T-helper 2 cell treated with Interferon-gamma antibody and Interleukin-4, amounts not matched to agents 5 μg/mL and 100 μg/mL, for 36 hours (primary cell): ENCODE measurements at regions not wholly inside any gene's neighbourhood (a gene's known extent, or its start where the extent isn't known, plus 50 kb on each side); places are given as distances from the start of the nearest gene placed in this dataset.

Source experiments
- DNase-seq: peaks from one replicate; pipeline ENCODE4 v3.0.0; 2021; ENCODE audit warnings: low spot score
- H3K27ac Mint-ChIP-seq: one replicate; pipeline ENCODE4 v1.8.0; 2021; ENCODE audit warnings: mild to moderate bottlenecking, mixed read lengths
- H3K27me3 Mint-ChIP-seq: one replicate; pipeline ENCODE4 v1.8.0; 2021; ENCODE audit warnings: low read depth, mixed read lengths
- H3K36me3 Mint-ChIP-seq: one replicate; pipeline ENCODE4 v1.8.0; 2021; ENCODE audit warnings: low read depth, mixed read lengths
- H3K4me1 Mint-ChIP-seq: one replicate; pipeline ENCODE4 v1.8.0; 2021; ENCODE audit warnings: low read depth, mixed read lengths
- H3K4me3 Mint-ChIP-seq: one replicate; pipeline ENCODE4 v1.8.0; 2022; ENCODE audit warnings: mild to moderate bottlenecking, moderate library complexity, mixed read lengths
- H3K9me3 Mint-ChIP-seq: one replicate; pipeline ENCODE4 v1.8.0; 2021; ENCODE audit warnings: mixed read lengths

DNA sequence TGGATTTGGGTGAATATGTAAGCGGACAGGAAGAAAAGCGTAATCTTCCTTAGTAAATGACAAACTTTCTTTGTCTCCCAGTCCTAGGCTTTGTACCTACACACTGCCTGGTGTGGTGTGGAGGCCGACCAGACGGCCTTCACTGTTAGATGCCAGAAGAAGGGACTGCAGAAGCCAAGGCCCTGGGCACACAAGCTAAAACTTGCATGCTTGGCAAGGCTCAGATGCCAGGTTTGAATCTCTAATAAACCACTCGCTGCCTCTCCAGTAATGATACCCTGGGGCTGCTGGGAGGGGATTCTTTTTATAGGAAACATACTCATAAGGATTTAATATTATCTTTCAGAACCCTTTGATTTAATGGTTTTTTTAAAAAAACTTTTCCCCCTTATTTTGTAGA lies 263.8 kb downstream of the PTPRC start:
- H3K27me3 Mint-ChIP-seq, result no peaks in the 10 kb centered on the region
- peaks cover 56% of the 10 kb centered on the region for H3K36me3 Mint-ChIP-seq
- peaks cover 40% of the 10 kb centered on the region for H3K4me1 Mint-ChIP-seq
- no peak for DNase-seq
- H3K27ac Mint-ChIP-seq, result no peak overlapping the region
- H3K4me3 Mint-ChIP-seq, result no peak overlapping the region
- no peaks in the 10 kb centered on the region for H3K9me3 Mint-ChIP-seq

DNA sequence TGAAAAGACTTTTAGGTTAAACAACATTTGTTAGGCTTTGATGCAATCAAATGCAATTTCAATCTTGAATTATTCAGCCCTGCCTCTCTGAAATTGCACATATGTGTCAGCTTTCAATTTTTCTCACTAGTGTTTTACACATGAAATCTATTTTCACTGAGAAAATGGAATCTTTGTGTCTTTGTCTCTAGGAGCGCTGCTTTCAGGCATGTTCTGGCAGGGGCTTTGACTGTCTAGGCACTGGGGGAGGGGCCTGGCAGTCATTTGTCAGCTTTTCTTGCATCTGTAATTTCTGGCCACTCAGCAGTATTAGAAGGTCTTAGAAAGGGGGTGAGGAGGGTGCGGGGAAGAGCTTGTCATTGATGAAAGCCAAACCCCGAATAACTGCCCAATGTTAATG lies 264.4 kb downstream of the PTPRC start:
- Mint-ChIP-seq H3K4me1 (peaks cover 42% of the 10 kb centered on the region), H3K36me3 (peaks cover 55% of the 10 kb centered on the region), H3K27me3 (no peaks in the 10 kb centered on the region), H3K27ac (peak overlapping the region; percentile 7), H3K4me3 (no peak overlapping the region), H3K9me3 (no peaks in the 10 kb centered on the region)
- DNase-seq, result no peak

DNA sequence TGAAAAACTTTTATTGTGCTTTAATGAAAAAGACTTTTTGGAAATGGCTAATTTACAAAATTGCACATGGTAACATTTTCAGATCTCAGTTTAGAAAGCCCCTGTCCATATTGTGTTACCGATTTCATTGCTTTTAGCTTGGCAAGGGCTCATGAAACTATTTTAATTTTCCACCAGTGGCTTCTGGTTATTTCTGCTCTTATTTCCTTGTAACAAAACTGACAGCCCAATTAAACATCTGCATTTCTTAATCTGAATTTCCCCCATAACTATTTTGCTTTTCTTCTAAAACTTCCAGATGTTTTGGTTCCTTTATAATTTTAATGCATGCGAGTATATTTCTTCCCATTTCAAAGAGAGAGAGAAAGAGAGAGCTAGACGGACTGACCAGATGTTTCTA lies 264.8 kb downstream of the PTPRC start:
- Mint-ChIP-seq H3K27ac (no peak overlapping the region), H3K9me3 (no peaks in the 10 kb centered on the region), H3K4me1 (peaks cover 45% of the 10 kb centered on the region), H3K4me3 (no peak overlapping the region), H3K36me3 (peaks cover 57% of the 10 kb centered on the region), H3K27me3 (no peaks in the 10 kb centered on the region)
- DNase-seq, result no peak

DNA sequence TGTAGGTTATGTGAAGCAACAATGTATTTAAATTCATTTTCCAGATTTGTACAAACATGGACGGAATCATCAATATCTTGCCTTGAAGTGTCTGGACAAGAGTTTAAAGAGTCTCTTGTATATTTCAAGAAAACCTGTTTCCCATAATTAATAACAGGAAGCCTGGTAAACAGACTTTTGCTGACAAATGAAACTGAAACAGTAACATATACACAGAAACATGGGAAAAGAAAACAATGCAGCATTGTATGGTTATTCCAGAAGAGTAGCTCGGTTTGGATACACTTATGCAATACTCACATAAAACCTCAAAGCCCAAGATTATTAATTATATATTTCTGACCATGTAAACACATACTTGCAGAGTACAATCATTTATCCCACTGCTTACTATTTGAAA lies 265.5 kb downstream of the PTPRC start:
- Mint-ChIP-seq H3K27ac (no peak overlapping the region), H3K36me3 (peaks cover 51% of the 10 kb centered on the region), H3K4me1 (peaks cover 45% of the 10 kb centered on the region), H3K9me3 (no peaks in the 10 kb centered on the region), H3K27me3 (no peaks in the 10 kb centered on the region), H3K4me3 (no peak overlapping the region)
- no peak for DNase-seq

DNA sequence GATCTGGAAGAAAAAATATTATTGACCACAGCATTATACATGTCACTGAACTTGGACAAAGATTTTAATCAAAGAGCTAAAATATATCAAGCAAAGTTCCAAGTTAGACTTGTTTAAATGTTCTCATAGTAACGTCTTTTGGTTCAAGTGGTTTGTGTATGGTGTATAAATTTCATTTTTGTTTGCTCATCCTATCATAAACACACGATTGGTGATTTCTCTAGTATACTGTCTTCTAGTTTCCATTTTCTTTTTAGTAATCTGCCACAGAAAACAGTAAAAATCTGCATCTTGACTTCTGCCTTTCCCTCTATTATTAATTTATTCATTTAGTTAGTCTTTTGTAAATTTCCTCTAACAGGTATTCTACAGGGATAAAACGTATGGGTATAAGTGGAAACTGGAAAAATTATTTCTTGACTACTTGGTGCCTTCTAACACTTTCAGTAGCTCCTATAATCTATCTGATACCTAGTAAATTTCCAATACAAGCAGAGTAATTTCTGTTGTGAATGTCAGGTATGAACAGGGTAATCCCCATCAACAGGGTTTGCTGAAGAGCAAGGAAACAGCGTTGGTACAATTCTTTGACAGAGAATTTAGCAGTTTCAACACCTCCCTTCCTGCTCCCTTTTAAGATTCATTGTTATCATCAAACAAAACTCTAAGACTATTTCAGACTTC lies 268.0 kb downstream of the PTPRC start:
- H3K4me1 Mint-ChIP-seq, result peaks cover 56% of the 10 kb centered on the region
- no peaks in the 10 kb centered on the region for H3K9me3 Mint-ChIP-seq
- peak overlapping the region; percentile 73 for H3K4me3 Mint-ChIP-seq
- peak overlapping the region; percentile 64 for H3K27ac Mint-ChIP-seq
- H3K27me3 Mint-ChIP-seq, result no peaks in the 10 kb centered on the region
- no peak for DNase-seq
- H3K36me3 Mint-ChIP-seq, result peaks cover 48% of the 10 kb centered on the region

DNA sequence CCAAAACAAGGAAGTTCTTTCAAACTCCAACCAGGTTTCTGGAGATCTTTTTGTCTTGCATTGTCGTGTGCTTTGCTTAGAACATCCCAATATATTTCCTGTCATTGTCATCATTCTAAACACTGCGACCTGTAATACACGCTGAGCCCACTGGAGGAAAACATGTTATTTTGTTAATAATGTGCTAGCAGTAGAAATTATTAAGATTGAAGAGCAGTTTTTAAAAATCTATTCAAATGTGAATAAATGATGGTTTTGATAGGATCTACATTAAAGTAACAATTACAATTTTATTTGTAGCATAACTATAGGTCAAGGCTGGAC lies 268.5 kb downstream of the PTPRC start:
- peaks cover 52% of the 10 kb centered on the region for H3K36me3 Mint-ChIP-seq
- peaks cover 60% of the 10 kb centered on the region for H3K4me1 Mint-ChIP-seq
- no peaks in the 10 kb centered on the region for H3K9me3 Mint-ChIP-seq
- no peak for DNase-seq
- peak overlapping the region; percentile 73 for H3K4me3 Mint-ChIP-seq
- peak overlapping the region; percentile 64 for H3K27ac Mint-ChIP-seq
- H3K27me3 Mint-ChIP-seq, result no peaks in the 10 kb centered on the region

DNA sequence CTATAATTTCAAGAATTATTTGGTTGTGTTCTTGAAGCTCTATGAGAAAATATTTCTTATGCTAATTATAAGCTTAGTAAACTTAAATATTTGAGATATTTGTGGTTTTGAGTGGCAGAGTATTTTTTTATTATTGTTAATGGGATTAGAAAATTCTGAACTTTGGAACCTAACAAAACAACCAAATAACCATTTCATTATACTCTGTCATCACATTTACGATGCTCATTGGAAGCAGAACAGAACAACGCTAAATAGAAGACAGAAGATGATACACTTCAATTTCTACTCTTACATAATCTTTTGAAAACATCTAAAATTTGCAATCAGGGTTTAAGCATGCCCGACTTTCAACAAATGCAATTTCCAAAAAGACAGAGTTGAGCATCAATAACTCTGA lies 270.2 kb downstream of the PTPRC start:
- no peaks in the 10 kb centered on the region for H3K9me3 Mint-ChIP-seq
- H3K36me3 Mint-ChIP-seq, result peaks cover 53% of the 10 kb centered on the region
- H3K27me3 Mint-ChIP-seq, result no peaks in the 10 kb centered on the region
- H3K4me1 Mint-ChIP-seq, result peaks cover 54% of the 10 kb centered on the region
- no peak for DNase-seq
- H3K4me3 Mint-ChIP-seq, result no peak overlapping the region
- no peak overlapping the region for H3K27ac Mint-ChIP-seq

DNA sequence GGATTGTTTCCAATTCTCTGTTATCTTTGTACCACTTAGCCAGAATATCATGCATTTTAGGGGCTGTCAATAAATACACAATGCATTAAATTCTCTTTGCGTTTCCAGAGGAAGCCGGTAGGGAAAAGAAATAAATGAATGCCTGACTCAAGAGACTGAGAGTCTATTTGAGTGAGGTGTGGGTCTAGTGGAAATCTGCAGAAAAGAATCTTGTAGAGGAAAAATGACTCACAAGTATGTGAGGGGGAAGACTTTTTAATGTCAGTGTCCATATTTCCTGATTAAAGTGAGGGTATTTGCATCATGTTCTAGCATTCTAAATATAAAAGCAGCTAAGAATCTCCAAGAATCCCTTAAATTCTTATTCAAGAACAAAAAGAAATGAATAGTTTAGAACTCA lies 271.1 kb downstream of the PTPRC start:
- Mint-ChIP-seq H3K27me3 (no peaks in the 10 kb centered on the region), H3K27ac (no peak overlapping the region), H3K4me1 (peaks cover 50% of the 10 kb centered on the region), H3K36me3 (peaks cover 57% of the 10 kb centered on the region), H3K9me3 (no peaks in the 10 kb centered on the region), H3K4me3 (no peak overlapping the region)
- DNase-seq, result no peak

DNA sequence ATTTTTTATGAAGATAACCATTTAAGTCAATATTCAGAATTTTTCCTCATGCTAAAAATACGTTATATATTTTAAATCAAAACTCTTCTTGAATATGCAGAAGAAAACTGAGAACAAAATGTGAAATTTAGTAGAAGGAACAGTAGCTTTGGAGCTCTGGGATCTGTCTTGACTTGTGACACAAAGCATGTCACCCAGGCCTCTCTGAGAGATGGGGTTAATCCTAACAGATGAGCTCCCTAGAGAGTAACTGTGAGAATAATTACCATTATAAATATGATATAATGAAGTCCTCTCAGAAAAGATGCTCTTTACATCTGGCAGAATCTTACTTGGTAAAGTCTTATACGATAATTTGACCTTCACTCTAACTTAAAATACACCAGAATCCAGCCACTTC lies 272.0 kb downstream of the PTPRC start:
- Mint-ChIP-seq H3K27ac (no peak overlapping the region), H3K4me1 (peaks cover 51% of the 10 kb centered on the region), H3K9me3 (no peaks in the 10 kb centered on the region), H3K27me3 (no peaks in the 10 kb centered on the region), H3K4me3 (no peak overlapping the region), H3K36me3 (peaks cover 59% of the 10 kb centered on the region)
- DNase-seq, result no peak

DNA sequence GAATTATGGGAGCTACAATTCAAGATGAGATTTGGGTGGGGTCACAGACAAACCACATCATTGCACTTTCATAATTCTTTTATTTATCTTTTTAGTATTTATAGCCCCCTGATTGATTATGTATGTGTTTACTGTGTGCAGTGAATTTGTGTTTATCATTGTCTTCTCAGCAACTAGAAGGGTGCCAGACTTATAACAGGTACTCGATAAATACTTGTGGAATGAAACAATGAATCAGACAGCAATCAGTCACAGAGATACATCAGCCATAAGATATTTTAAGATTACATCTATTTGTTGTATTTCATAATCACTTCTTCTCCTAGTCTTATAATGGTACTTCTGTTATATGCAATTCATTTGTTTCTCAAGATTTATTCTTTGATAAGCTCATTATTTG lies 273.2 kb downstream of the PTPRC start:
- Mint-ChIP-seq H3K27me3 (no peaks in the 10 kb centered on the region), H3K4me1 (peaks cover 46% of the 10 kb centered on the region), H3K9me3 (no peaks in the 10 kb centered on the region), H3K4me3 (no peak overlapping the region), H3K36me3 (peaks cover 55% of the 10 kb centered on the region), H3K27ac (no peak overlapping the region)
- DNase-seq, result no peak

DNA sequence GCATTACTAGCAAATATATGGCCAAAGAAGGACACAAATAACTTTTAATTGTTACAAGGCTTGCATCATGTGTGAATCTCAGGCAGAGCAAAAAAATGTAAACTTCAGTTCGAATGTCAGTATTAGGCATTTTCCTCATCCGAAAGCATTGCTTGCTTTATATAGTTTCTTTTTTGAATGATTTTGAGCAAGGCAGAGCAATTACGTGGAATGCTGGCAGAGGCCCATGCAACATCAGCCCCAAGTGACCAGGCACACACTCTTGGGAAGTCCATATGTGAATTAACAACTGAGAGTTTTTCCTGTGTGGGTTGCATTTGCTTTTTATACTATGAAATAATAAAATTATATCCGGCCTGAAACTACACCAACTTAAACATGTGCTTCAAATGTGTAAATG lies 274.8 kb downstream of the PTPRC start:
- Mint-ChIP-seq H3K9me3 (no peaks in the 10 kb centered on the region), H3K4me1 (peaks cover 52% of the 10 kb centered on the region), H3K27me3 (no peaks in the 10 kb centered on the region), H3K27ac (no peak overlapping the region), H3K36me3 (peaks cover 61% of the 10 kb centered on the region), H3K4me3 (no peak overlapping the region)
- no peak for DNase-seq

DNA sequence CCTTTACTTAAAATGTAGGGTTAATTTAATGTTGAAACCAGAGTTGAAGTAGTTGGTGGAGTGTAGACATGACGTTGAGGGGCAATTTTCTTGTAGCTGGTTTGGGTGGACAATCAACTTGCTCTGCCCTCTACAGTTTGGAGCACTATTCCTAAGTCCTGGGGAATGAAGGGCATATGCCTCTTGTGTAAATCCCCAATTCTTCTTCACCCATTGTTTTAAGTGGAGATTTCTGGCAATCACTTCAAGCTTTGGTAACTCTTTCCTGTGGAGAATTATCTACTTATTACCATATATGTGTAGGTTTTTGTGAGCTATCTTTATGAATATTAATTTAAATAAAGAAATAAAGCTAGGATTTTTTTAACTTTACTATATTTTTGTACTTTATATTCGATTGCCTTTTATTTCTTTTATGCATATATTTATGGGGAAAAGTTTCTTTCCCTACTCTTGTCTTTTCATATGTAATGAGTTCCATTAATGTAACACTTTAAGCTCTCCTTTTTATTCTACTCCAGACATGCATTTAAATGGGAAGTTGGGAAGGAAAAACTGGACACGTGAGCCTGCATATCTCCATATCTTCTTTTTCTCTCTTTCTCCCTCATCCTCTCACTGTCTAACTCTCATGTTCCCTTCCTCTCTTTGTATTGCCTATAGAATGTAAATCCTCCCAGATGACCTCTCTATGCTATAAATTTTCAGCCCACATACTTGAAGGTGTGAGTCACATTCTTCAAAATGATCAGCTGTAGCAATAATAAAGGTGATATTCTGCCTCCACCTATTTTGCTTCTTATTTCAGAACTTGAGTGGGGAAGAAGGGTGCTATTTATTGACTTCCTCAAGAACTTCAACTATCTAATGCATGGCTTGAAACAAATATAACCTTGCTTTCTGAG lies 276.7 kb downstream of the PTPRC start:
- peak overlapping the region; percentile 5 for H3K27ac Mint-ChIP-seq
- no peak for DNase-seq
- no peaks in the 10 kb centered on the region for H3K27me3 Mint-ChIP-seq
- peaks cover 70% of the 10 kb centered on the region for H3K36me3 Mint-ChIP-seq
- no peaks in the 10 kb centered on the region for H3K9me3 Mint-ChIP-seq
- peaks cover 63% of the 10 kb centered on the region for H3K4me1 Mint-ChIP-seq
- H3K4me3 Mint-ChIP-seq, result no peak overlapping the region

DNA sequence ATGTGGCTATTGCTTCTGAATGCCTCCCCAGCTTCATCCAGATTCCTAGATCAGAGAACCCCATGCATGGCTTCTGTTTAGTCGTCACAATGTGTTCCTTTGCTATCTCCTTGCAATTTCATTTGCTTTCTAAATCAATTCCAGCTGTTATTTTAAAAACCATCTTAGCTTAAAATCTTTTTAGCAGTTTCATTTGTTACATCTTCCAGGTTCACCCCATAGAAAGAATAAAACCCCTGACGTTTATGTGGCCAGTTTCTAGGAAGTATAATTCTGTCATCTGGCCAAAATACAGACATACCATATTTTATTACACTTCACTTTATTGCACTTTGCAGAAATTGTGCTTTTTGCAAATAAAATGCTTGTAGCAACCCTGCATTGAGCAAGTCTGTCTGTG lies 278.4 kb downstream of the PTPRC start:
- Mint-ChIP-seq H3K4me1 (peaks cover 63% of the 10 kb centered on the region), H3K27me3 (no peaks in the 10 kb centered on the region), H3K9me3 (no peaks in the 10 kb centered on the region), H3K36me3 (peaks cover 68% of the 10 kb centered on the region), H3K4me3 (no peak overlapping the region), H3K27ac (no peak overlapping the region)
- DNase-seq, result no peak

DNA sequence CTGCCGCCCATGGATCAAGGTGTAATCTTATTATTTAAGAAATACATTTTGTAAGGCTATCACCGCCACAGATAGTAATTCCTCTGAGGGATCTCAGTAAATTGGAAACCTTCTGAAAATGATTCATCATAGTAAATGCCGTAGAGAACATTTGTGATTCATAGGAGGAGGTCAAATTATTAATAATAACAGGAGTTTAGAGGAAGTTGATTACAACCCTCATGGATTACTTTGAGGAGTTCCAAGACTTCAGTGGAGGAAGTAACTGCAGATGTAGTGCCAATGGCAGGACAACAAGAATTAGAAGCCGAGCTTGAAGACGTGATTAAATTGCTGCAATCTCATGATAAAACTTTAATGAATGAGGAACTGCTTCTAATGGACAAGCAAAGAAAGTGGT lies 280.1 kb downstream of the PTPRC start:
- DNase-seq, result no peak
- H3K9me3 Mint-ChIP-seq, result no peaks in the 10 kb centered on the region
- peak overlapping the region; percentile 87 for H3K27ac Mint-ChIP-seq
- peak overlapping the region; percentile 71 for H3K4me3 Mint-ChIP-seq
- H3K36me3 Mint-ChIP-seq, result peaks cover 66% of the 10 kb centered on the region
- H3K27me3 Mint-ChIP-seq, result no peaks in the 10 kb centered on the region
- H3K4me1 Mint-ChIP-seq, result peaks cover 67% of the 10 kb centered on the region
